GM19452 (cell line): ENCODE measurements at regions not wholly inside any gene's neighbourhood (a gene's known extent, or its start where the extent isn't known, plus 50 kb on each side); places are given as distances from the start of the nearest gene placed in this dataset.

Source experiments
- ATAC-seq: cut with Tn5 transposase; IDR thresholded peaks from one replicate; pipeline ENCODE4 v1.9.1; 2021; ENCODE audit not compliant: unreplicated experiment

- ATAC-seq: no peak
These were observed 158.4 kb downstream of the SP3 start for GRCh38 chr2:173806761-173807160.

DNA sequence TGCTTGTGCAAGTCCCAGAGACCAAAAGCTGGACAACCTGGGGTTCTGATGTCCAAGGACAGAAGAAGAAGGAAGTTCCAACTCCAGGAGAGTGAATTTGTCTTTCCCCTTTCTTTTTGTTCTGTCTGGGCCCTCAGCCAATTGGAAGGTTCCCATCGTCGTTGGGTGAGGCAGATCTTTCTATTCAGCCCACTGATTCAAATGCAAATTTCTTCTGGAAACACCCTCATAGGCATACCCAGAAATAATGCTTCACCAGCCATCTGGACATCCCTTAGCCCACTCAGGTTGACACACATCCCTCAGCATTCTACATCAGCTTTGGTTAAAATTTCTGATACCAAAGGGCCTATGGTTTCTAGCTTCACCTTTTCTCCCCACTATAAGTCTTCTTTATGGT, 156.5 kb downstream of the SP3 start:
- ATAC-seq: no peak

GRCh38 chr2:173812321-173812720, 152.9 kb downstream of the SP3 start:
- no peak for ATAC-seq

DNA sequence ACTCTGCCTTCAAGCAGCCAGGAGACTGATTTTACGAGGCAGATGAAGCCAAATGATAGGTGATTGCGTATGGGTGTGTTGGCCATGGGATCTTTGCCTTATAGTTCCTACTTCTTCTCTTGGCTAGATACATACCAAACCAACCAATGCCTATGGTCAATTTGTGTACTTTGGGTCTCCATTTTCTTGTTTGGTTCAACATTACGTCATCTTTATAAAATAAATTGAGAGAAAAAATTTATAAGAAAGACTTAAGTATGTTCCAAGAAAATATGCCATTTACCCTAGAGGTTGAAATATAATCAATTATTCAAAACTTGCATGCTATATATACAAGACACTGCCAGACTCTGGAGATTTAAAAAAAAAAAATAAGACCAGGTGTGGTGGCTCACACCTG, 150.9 kb downstream of the SP3 start:
- ATAC-seq: no peak

DNA sequence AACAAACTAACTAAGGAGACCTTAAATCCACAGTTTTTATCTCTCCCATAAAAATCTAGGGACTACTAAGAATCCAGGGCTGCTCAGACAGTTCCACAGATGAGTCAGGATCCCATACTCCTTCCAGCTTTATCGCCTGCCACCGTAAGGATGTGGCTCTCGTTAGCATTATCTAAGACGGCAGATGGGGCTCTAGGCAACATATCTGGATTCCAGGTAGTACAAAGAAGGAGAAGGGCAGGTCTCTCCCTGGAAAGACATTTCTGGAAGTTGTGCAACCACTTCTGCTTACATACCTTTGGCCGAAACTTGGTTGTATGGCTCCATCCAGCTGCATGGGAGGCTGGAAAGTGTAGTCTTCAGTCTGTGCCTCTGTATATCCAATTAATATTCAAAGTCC, 149.4 kb downstream of the SP3 start:
- ATAC-seq: no peak

- ATAC-seq: no peak
These were observed 147.6 kb downstream of the SP3 start for GRCh38 chr2:173817582-173817981.

DNA sequence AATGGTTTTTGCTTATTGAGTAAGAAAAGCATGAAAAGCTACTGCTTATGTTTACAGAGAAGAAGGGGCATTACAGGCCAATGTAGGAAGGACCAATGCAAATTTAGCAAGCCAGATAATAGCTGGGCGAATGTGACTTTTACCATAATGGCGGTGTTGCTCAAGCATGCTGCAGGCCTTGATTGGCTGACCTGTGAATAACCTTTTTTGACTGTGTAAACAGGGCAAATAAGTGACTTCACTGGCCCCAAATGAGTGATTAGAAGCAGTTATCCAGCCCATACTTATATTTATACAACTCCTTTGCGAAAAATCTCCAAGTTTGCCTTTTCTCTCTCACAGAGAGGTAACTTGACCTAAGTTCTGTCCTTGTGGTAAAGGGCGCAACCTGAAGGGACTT, 146.9 kb downstream of the SP3 start:
- ATAC-seq: no peak

GRCh38 chr2:173819852-173820251, 145.3 kb downstream of the SP3 start:
- no peak for ATAC-seq

DNA sequence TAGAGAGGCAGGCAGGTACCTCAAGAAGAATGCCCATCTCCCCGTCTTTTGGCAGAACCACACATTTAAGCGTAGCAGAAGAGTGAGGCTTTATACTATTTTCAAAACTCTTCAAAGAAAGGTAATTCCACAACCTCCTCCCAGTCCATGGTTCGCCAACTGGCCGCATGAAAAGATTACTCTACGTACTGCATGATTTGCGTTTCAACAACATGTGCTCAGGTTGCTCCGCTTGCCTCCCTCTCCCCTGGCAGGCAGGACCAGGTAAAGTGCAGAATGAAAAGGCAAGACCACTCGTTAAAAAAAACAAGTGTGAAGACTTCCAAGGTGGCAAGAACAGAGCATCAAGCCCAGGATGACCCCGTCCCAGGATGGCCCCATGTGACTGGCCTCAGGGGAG, 143.7 kb downstream of the SP3 start:
- ATAC-seq: no peak

GRCh38 chr2:173822889-173823542, 142.2 kb downstream of the SP3 start:
- ATAC-seq: no peak

DNA sequence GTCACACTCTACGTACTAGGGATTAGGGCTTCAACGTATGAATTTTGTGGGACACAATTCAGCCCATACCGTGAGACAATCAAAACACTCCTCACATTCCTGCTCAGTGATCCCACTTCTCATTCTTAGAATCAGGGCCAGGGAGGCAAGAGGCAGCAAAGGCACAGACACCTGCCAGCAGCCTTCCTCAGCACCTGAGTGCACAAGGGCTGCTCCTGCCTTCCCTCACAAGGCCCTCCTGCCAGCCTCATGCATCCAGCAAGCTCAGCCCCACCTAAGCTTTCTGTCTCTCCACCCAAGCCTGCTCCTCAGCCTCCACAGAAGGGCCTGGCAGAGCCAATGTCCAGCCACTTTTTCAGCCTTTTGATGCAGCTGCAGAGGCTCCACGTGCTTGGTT, 141.6 kb downstream of the SP3 start:
- ATAC-seq: no peak

DNA sequence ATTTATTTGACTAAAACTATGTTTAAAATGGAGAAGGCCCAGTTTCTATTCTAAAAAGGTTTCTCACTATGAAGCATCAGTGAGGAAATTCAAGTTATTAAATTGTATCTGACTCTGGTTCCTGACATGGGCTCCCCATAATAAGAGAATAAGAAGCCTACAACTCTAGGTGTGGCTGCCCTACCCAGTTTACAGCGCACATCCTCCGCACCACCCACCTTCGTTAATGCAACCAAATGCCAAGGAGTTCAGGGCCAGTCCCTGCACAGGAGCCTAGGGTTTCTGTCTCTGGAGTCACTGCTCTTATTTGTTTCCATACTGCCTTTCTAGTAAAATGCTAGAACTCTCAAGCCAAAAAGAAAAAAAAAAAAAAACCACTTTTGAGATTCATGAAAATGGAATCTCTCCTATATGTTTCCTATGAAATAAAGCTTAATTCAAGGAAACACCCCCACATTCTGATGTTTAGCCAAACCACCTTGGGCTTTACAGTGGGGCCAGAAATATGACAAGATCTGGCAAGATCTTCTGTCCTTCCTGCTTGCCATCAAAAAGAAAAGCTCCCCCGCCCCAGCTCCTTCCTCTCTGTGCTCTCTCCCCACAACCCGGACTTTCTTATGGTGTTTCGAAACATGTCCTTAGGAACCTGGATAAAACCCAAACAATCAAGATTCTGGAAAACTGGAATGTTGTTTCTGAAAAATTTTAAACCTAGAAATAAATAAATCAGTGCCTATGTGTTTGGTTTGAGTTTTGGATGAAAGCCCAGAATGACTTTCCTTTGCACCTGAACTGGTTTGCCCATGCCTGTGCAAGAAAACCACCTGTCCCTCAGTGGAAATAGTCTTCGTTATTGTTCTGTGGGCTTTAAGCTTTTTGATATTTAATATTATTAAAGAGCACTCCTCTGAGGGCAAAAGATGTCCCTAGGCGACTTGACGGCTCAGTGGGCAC, 136.7 kb downstream of the SP3 start:
- ATAC-seq: no peak

DNA sequence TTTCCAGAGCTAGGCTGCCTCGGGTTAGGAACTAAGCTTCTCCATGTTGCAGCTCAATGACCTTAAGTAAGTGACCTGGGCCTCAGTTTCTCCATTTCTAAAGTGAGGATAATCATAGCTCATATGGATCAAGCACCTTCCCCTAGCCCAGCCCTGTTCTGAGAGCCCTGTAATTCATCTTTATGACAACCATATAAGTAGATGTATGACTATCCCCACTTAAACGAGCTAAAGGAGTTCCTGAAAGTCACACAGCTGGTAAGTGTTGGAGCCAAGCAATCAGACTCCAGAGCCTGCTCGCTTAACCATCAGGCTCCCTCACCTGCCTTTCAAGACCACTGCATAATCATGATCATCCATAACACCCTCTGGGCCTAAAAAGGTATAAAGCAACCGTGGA, 135.4 kb downstream of the SP3 start:
- no peak for ATAC-seq

DNA sequence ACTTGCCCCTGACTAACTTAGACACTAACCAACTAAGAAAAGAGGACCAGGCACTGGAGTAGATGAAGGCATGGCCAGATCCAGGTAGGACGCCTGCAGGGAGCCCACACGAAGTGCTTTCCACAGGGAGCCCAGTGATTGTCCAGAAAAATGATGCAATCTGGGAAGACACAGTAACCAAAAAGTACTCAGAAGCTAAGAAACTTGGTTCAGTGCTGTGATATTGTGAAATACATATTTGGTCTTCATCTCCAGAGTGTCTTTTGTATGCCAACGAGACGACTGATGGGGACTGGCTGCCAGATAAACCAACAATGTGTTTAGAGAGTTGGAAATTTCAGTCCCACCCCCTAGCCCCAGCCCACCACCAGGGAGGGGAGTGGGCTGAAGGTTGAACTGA, 135.0 kb downstream of the SP3 start:
- ATAC-seq: no peak

GRCh38 chr2:173831312-173832229, 133.6 kb downstream of the SP3 start:
- no peak for ATAC-seq

GRCh38 chr2:173834141-173834540, 131.0 kb downstream of the SP3 start:
- ATAC-seq: no peak

GRCh38 chr2:173835726-173836125, 129.4 kb downstream of the SP3 start:
- no peak for ATAC-seq

GRCh38 chr2:173841110-173841509, 124.1 kb downstream of the SP3 start:
- no peak for ATAC-seq

DNA sequence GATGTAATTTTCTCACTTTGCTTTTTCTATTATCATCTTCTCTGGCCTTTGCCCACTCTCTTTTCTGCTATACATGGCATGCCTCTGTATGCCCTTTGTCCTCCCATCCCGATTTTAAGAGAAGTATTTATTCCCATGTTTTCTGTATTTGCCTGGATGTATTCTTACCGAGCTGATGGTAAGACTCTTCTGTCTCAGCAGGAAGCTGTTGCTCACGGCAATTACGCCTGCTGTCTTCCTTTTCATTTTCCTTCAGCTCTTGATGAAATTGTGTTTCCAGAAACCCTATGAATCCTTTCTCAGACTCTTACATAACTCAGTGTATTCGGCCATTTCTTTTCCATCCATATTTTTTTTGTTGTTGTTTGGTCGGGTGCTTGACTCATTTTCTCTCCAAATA, 121.6 kb downstream of the SP3 start:
- no peak for ATAC-seq

DNA sequence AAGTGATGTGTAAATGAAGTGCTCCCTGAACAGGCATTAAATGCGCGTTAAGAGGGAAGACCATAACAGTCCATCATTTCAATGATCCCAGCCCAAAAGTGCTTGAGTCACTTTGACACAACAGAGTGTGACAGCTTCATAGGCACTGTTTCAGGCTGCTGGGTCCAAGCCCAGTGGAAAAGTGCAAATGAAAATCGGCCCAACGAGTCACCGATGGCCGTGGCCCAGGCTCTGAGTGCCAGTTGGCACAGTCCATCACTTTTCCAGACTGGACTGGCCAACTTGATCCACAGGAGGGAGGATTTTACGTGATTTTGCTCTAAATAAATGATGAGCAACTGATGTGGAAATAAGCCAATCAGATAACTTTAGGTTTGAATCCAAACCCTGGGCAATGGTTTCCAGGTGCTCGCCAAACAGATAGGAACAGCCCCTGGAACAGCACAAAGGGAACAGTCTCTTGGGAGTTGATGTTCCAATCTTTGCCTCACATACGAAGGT, 114.0 kb downstream of the SP3 start:
- no peak for ATAC-seq

GRCh38 chr2:173854141-173854540, 111.0 kb downstream of the SP3 start:
- ATAC-seq: no peak
